HG02763 (cell line): ENCODE measurements at regions not wholly inside any gene's neighbourhood (a gene's known extent, or its start where the extent isn't known, plus 50 kb on each side); places are given as distances from the start of the nearest gene placed in this dataset.
"Not testable (repeated sequence)": the region's sequence is repeated elsewhere in the genome, so short reads cannot be mapped to it uniquely, and the experiment has no call there.

Experiments used
- ATAC-seq: cut with Tn5 transposase; IDR thresholded peaks from one replicate; pipeline ENCODE4 v1.9.1; 2021; ENCODE audit warnings: mild to moderate bottlenecking, moderate library complexity; ENCODE audit not compliant: unreplicated experiment

DNA sequence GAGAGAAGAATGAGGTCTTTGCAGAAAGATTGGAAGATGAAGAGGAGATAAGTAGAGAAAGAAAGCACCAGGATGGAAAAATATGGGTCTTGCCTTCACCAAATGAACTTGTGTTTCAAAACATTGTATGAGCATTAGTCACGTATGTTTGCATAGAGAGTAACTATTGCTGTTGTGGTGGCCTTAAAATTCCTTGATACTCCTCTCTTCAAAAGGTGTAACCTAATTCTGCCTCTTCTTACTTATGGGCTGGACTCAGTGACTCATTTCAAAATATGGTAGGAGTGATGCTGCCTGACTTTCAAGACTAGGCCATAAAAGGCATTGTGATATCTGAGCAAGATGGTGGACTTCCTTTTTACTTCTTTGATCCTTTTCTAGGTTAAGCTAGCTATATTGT lies 228.7 kb upstream of the ZNF385D start:
- ATAC-seq, result no peak

- ATAC-seq, result no peak
These were observed 238.5 kb upstream of the ZNF385D start for GRCh38 chr3:21989341-21990042.

DNA sequence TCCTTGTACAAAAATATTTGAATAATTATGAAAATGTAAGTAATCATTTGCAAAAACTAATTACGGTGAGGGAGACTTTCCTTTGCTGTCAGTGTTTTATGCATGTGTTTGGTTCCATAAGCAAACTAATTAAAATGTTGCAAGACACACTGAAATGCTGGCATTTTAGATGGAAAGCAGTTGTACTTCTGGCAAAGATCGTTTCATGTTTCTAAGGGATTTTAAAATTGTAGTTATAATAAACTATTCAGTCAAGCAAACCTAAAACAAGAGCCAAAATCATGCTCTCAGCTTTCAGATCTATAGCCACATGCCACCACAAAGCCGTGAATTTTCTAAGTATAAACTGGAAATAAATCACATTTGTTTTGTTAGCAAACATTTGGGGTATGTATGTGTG lies 240.1 kb upstream of the ZNF385D start:
- no peak for ATAC-seq

GRCh38 chr3:21995079-21995607 lies 244.1 kb upstream of the ZNF385D start:
- no peak for ATAC-seq

DNA sequence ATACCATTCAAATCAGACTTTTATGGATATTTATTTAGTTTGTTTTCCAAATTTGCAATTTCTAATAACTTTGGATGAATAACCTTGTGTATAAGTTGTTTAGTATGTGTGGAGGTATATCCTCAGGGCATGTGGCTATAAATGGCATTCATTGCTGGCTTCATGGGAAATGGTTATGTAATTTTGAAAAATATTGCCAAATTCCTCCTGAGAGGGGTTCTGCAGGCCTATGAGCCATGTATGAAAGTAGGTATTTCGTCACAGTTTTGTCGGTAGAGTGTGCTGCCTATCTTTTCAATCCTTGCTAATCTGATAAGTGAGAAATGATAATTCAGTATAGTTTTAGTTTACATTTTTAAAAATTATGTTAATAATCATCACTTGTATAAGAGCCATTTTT lies 256.4 kb upstream of the ZNF385D start:
- no peak for ATAC-seq

DNA sequence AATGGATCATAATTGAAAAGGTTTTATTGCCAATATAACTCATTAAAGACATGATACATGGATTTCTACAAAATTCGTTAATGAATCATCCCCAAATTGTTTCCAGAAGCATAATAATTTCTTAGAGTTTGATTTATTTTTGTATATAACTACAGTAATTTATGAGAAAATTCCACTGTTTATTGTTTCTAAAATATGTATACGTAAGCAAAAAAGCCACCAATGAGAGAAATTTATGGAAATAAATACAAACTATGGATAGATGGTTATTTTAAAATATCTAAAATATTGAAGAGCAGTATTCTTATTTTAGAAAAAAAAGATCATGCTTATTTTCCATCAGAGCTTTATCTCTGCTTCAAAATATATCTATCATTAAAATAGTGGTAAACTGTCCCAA lies 260.0 kb upstream of the ZNF385D start:
- ATAC-seq, result no peak

- ATAC-seq, result no peak
These were observed 261.5 kb upstream of the ZNF385D start for GRCh38 chr3:22012471-22012870.

- ATAC-seq, result no peak
These were observed 262.6 kb upstream of the ZNF385D start for GRCh38 chr3:22013641-22014040.

DNA sequence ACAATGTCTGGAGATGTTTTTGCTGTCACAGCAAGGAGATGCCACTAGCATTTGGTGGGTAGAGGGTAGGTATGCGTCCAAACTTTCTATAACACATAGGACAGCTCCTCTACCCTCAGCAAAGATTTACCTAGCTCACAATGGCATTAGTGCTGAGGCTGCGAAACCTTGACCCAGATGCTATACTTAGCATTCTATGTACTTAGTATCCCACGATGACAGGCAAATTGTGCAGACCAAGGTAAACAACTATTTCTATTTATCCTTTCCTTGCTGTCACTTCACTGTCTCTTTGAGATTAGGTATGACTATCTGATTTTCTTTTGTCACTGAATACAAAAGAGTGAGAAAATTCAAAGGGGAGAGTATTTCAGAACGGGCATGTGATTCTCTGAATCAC lies 265.2 kb upstream of the ZNF385D start:
- no peak for ATAC-seq

GRCh38 chr3:22024638-22025037 lies 273.6 kb upstream of the ZNF385D start:
- ATAC-seq, result not testable (repeated sequence)

DNA sequence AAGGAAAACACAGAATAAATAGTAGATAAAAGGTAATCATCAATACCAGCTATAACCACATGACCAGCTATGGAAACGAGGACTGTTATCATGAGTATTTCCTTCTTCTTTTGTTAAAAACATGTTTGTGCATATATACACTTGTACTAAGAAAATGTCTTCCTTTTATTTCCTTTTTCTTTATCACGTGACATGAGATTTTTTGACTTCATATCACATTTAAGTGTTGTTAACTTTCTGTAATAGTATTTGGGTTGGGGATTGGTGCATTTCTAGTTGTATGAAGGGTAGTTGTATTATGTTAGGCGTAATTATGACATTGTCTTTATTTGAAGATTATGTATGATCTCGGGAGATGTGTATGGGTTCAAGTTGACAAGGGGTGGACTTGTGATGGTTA lies 278.5 kb upstream of the ZNF385D start:
- no peak for ATAC-seq

DNA sequence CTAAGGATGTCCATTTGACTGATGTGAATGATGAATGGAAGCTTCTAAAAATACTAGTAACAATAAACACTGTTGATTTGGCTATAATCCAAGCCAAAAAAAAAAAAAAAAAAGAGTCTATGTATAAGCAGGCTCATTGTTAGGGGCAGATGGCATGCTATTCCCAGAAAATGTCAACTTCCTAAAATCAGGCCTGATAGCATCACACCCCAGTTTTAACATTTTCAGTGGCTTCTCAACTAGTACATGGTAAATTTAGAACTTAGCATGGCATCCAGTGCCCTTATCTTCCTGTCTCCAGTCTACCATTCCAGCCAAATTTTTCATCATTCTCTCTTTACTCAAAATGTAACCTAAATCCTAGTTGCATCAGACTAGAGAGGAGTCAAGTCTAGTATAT lies 288.2 kb upstream of the ZNF385D start:
- ATAC-seq, result no peak

GRCh38 chr3:22040150-22040549 lies 289.1 kb upstream of the ZNF385D start:
- no peak for ATAC-seq

DNA sequence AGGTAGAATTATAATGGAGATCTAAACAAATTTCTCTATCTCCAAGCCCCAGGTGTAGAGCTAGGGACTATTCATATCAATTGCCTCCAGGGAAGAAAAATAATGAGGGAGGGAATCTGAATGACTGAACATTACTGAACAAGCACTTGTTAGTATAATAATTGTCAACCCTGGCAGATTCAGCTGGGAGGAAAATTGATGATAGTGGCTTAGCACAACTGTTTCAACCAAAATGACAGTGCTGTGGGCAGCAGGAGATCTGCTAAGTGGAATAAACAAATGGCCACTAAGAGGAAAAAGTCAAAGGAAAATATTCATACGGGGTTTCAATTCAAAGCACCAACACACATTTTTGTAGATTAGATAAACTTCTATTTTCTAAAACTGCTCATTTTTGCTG lies 294.9 kb upstream of the ZNF385D start:
- no peak for ATAC-seq

- ATAC-seq, result no peak
These were observed 312.5 kb upstream of the ZNF385D start for GRCh38 chr3:22063500-22063899.

DNA sequence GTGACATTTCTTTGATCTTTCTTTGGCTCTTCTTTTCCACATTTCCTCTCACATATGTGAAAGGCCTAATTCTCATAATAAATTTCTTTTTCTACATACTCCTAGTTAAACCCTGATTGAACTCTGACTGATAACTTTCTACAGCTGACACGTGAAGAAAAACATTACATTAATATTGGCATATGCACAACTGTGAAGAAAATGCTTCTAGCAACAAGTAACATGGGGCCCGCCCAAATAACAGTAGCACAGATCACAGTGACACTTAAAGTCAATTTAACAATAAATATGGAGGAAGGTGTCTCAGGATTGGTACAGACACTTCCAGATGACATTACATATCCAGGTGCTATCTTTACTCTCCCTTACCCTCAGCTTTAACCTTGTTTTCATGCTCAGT lies 317.6 kb upstream of the ZNF385D start:
- no peak for ATAC-seq

DNA sequence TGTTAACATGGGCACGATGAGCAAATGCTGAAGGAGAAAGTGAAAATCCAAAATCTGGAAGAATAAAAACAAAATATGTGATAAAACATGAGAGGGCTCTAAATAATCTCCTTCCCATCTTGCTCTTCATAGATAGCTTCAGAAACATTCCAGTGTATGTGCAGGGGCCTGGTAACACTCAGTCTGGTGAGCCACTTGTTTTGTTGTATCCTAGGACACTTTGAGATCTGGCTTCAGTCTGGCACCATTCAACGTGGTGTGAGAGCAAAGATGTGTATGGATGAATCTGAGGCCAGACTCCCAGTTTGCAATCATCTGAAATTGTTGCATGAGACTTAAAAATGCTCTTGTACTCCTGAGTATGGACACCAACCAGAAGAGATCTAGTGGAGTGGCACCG lies 337.2 kb upstream of the ZNF385D start:
- ATAC-seq, result no peak

DNA sequence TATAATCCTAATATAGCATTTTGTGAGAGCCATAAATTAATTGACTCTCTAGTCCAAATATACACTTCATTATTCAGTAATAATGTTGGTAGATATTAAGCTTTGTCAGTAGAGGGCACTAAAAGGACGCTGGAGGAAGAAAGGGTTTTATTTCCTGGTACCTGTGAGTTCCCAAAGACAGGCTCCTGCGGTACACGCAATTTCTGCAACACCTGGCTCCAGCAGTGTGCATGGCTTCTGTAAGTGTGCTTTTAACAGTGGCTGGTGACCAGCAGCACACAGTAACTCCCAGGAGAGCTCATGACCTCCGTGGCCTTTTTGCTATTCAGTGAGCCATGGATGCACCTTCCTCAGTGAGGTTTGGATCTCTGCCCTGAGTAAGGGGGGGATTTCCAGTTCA lies 338.3 kb upstream of the ZNF385D start:
- peak; percentile 88 for ATAC-seq

GRCh38 chr3:22091329-22091728 lies 340.3 kb upstream of the ZNF385D start:
- no peak for ATAC-seq

GRCh38 chr3:22098021-22098420 lies 347.0 kb upstream of the ZNF385D start:
- ATAC-seq, result no peak

- no peak for ATAC-seq
These were observed 350.3 kb upstream of the ZNF385D start for GRCh38 chr3:22101351-22101750.

- ATAC-seq, result no peak
These were observed 350.8 kb upstream of the ZNF385D start for GRCh38 chr3:22101811-22102210.

GRCh38 chr3:22103423-22103822 lies 352.4 kb upstream of the ZNF385D start:
- no peak for ATAC-seq
